ENCODE measurements at regions not wholly inside any gene's neighbourhood (a gene's known extent, or its start where the extent isn't known, plus 50 kb on each side); places are given as distances from the start of the nearest gene placed in this dataset.

DNA sequence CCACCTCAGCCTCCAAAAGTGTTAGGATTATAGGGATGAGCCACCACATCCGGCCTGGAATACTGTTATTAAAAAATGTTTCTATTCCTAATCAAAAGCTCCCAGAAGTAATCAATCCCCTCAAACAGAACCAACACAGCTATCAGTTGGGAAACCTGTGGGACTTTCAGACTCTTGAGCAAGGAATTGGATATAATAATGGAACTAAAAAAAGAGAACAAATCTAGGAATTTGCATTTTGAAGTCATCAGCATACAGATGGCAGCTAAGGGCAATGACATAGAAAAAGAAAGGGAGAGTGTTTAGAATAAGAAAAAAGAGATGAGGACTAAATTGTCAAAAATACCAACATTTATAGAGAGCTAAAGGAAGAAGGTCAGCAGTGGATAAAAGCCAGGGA is 54.7 kb upstream of the AMN1 start:
- Mint-ChIP-seq H3K4me1 (no peaks in the 10 kb centered on the region), H3K27ac (ENCODE audit: low read depth) (no peak overlapping the region), H3K27me3 (no peaks in the 10 kb centered on the region), H3K36me3 (ENCODE audit: insufficient read depth) (no peaks in the 10 kb centered on the region), H3K9me3 (peaks cover 10% of the 10 kb centered on the region), H3K4me3 (no peak overlapping the region)
- DNase-seq (ENCODE audit: low spot score in 2 of 2) (no peak), ATAC-seq (replicated peaks; ENCODE audit: extremely low read depth, poor library complexity, severe bottlenecking) (no peak)

DNA sequence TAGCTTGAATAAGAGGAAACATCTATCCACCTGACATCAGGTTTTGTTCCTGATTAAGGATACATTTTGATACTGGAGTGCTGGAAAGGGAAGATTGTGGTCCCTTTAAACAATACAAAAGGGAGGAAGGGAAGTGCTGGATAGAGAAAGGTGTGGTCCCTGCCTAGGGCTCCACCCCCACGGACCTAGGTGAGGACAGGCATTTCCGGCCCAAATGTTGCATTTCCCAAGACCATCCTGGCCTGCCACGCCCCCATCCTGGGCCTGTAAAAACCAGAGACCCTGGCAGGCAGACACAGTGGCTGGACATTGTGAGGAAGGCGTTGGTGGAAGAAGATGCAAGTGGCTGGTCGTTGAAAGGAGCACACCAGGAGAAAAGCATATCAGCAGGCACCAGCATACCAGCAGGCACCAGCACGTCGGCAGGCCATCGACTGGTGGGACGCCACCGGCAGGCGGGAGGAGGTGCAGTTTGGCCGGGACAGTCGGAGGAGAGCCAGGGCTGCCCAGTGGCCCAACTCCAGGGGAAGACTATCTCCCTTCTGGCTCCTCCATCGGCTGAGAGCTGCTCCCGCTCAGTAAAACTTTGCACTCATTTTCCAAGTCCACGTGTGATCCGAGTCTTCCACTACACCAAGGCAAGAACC is 53.2 kb upstream of the AMN1 start:
- Mint-ChIP-seq H3K4me3 (no peak overlapping the region), H3K4me1 (no peaks in the 10 kb centered on the region), H3K9me3 (peaks cover 10% of the 10 kb centered on the region), H3K36me3 (ENCODE audit: insufficient read depth) (no peaks in the 10 kb centered on the region), H3K27me3 (no peaks in the 10 kb centered on the region), H3K27ac (ENCODE audit: low read depth) (no peak overlapping the region)
- DNase-seq (ENCODE audit: low spot score in 2 of 2) (no peak), ATAC-seq (replicated peaks; ENCODE audit: extremely low read depth, poor library complexity, severe bottlenecking) (no peak)

DNA sequence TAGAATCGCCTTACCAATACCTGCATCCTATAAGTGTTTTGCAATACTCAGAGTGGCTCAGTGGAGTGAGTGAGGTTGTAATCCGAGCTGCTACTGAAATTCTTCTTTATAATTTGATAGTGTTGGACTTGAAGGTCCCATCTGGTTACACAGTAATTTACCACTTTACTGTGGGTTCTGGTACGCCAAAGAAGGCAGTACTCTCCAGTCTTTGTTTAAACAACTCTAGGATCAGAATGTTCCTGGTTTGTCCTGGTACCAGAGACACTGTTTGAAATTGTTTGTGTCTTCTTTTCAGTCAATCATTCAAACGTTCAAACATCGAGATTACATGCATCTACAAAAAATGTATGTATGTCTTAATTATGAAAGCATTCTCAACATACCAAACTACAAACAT is 51.3 kb upstream of the AMN1 start:
- DNase-seq (ENCODE audit: low spot score in 2 of 2) (no peak), ATAC-seq (replicated peaks; ENCODE audit: extremely low read depth, poor library complexity, severe bottlenecking) (no peak)
- no peak overlapping the region for H3K4me3 Mint-ChIP-seq
- no peaks in the 10 kb centered on the region for H3K36me3 Mint-ChIP-seq (ENCODE audit: insufficient read depth)
- no peak overlapping the region for H3K27ac Mint-ChIP-seq (ENCODE audit: low read depth)
- no peaks in the 10 kb centered on the region for H3K27me3 Mint-ChIP-seq
- H3K9me3 Mint-ChIP-seq: peaks cover 10% of the 10 kb centered on the region
- no peaks in the 10 kb centered on the region for H3K4me1 Mint-ChIP-seq

DNA sequence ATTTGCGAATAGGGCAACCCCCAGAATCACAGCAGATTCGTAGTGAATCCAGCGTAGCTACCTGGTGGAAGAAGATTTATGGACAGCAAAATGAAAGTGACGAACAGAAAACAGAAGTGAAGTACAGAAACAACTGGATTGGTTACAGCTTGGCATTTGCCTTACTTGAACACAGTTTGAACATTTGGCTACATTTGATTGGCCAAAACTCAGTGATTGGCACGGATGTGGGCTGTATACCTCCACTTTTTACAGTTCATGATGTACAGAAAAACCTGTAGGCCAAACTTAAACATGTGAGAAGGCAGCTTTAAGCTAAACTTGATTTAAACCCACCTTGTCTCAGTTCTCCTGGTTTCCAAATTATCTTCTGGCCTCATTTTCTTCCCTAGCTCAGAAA is 49.9 kb upstream of the AMN1 start:
- no peak overlapping the region for H3K27ac Mint-ChIP-seq (ENCODE audit: low read depth)
- H3K4me3 Mint-ChIP-seq: no peak overlapping the region
- peaks cover 2% of the 10 kb centered on the region for H3K9me3 Mint-ChIP-seq
- H3K4me1 Mint-ChIP-seq: no peaks in the 10 kb centered on the region
- no peaks in the 10 kb centered on the region for H3K36me3 Mint-ChIP-seq (ENCODE audit: insufficient read depth)
- no peaks in the 10 kb centered on the region for H3K27me3 Mint-ChIP-seq
- no peak for ATAC-seq (replicated peaks; ENCODE audit: extremely low read depth, poor library complexity, severe bottlenecking)
- DNase-seq (ENCODE audit: low spot score in 2 of 2): no peak

Data from central memory CD8-positive, alpha-beta T cell (primary cell).